Cardiac fibroblast (primary cell): ENCODE measurements at regions not wholly inside any gene's neighbourhood (a gene's known extent, or its start where the extent isn't known, plus 50 kb on each side); places are given as distances from the start of the nearest gene placed in this dataset.

Source experiments
- DNase-seq, 2 donors: peaks; one replicate each; pipeline versions ENCODE4 v3.0.0 to v3.0.0-alpha.2; 2010; ENCODE audit warnings: low read depth in 2 of 2
- H3K4me3 ChIP-seq, 2 donors: replicated peaks in 1 of 2; 1 replicate in 1 of 2; 2 replicates in 1 of 2; pipeline ENCODE4 v1.5.1; 2011; ENCODE audit warnings: low read depth in 2 of 2, low read length in 2 of 2, mild to moderate bottlenecking in 2 of 2, moderate library complexity in 1 of 2
- CTCF ChIP-seq: IDR thresholded peaks from one replicate; pipeline ENCODE4 v1.5.1; 2011; ENCODE audit warnings: low read depth, mild to moderate bottlenecking, low read length, inconsistent platforms

GRCh38 chr5:105131045-105131444 lies 1568.5 kb upstream of the NUDT12 start:
- no peak overlapping the region for H3K4me3 ChIP-seq
- DNase-seq, result no peak
- TF ChIP-seq CTCF, result no peak

- no peak overlapping the region for H3K4me3 ChIP-seq
- DNase-seq, result peak; percentile 5 to 24
- no peak for TF ChIP-seq CTCF
Measured at GRCh38 chr5:105101577-105101976, 1539.0 kb upstream of the NUDT12 start.

GRCh38 chr5:105088961-105089360 lies 1526.4 kb upstream of the NUDT12 start:
- no peak for DNase-seq

GRCh38 chr5:105088102-105088501 lies 1525.5 kb upstream of the NUDT12 start:
- no peak for TF ChIP-seq CTCF
- DNase-seq, result no peak
- H3K4me3 ChIP-seq, result no peak overlapping the region

More at GRCh38 chr5:105088961-105089360, 1526.4 kb upstream of the NUDT12 start:
- no peak overlapping the region for H3K4me3 ChIP-seq
- TF ChIP-seq CTCF, result no peak

GRCh38 chr5:105057893-105058292 lies 1495.3 kb upstream of the NUDT12 start:
- DNase-seq, result no peak
- H3K4me3 ChIP-seq, result no peak overlapping the region

GRCh38 chr5:105057001-105057436 lies 1494.4 kb upstream of the NUDT12 start:
- no peak for TF ChIP-seq CTCF
- no peak overlapping the region for H3K4me3 ChIP-seq
- no peak for DNase-seq

More at GRCh38 chr5:105057893-105058292, 1495.3 kb upstream of the NUDT12 start:
- TF ChIP-seq CTCF, result no peak

- DNase-seq, result no peak
- TF ChIP-seq CTCF, result no peak
- no peak overlapping the region for H3K4me3 ChIP-seq
Measured at GRCh38 chr5:105054406-105054805, 1491.8 kb upstream of the NUDT12 start.
